HG03354 (cell line): ENCODE measurements at regions not wholly inside any gene's neighbourhood (a gene's known extent, or its start where the extent isn't known, plus 50 kb on each side); places are given as distances from the start of the nearest gene placed in this dataset.
"Not testable (repeated sequence)": the region's sequence is repeated elsewhere in the genome, so short reads cannot be mapped to it uniquely, and the experiment has no call there.

Experiments used
- ATAC-seq: cut with Tn5 transposase; IDR thresholded peaks from one replicate; pipeline ENCODE4 v1.9.1; 2021; ENCODE audit warnings: mild to moderate bottlenecking; ENCODE audit not compliant: unreplicated experiment, poor library complexity, severe bottlenecking

DNA sequence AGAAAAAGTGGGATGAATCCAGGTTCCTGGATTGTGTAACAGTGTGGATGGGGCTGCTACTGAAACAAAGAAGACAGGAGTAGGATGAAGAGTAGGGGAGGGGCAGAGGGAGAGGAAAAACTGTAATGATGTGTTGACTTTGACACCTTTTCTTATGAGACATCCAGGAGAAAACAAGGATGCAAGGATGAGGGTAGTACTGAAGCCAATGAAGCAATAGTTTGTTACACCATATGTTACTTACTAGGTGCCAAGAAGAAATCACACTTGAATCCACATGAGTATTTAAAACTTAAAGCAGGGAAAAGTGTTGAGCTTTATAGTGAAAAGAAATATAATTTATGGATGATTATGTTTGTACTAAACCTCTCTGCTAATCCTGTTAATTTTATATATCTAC, 420.6 kb downstream of the ARL4A start:
- ATAC-seq = no peak

DNA sequence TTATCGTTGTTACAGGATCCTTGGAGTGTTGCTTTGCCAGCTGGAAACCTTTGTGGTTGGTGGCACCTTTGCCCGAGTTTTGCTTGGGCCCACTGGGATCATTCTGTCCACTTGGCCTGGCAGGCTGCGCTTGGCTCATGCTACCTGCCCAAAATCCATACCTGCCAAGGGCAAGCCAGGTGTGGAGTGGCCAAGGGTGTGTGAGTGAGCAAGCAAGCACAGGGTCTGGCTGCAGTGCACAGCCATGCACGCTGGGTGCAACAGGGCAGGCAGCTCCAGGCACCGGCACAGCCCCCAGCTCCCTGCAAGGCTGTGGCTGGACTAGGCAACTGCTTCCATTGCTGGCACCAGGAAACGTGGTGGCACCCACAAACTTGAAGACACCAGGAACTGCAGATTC, 421.8 kb downstream of the ARL4A start:
- ATAC-seq = no peak

DNA sequence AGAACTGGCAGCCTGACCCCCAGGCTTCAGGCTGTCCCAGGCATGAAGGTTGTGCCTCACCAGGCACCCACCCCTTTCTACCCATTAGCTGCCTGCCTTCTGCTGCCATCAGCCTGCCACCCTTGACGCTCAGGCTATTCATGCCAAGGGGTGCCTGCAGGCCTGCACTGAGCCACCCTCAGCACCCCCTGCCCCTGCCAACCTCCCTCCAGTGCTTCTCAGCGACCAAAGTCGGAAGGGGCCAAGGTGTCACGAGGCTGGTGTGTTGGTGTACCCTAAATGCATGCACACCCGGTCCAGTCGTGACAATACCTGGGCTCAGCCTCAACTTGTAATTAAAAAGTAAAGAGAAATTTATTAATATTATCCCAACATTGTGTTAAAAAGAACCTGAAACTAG, 422.7 kb downstream of the ARL4A start:
- ATAC-seq = no peak

DNA sequence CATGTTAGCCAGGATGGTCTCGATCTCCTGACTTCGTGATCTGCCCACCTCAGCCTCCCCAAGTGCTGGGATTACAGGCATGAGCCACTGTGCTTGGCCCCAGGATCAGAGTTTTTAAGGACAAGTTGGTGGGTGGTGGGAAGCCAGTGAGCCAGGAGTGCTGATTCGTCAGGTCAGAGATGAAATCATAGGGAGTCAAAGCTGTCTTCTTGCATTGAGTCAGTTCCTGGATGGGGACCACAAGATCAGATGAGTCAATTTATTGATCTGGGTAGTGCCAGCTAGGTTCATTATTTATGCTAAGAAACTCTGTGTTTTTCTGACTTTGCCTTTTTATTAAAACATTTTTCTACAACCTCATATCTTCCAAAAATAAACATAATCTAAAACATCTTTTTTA, 423.8 kb downstream of the ARL4A start:
- no peak for ATAC-seq

DNA sequence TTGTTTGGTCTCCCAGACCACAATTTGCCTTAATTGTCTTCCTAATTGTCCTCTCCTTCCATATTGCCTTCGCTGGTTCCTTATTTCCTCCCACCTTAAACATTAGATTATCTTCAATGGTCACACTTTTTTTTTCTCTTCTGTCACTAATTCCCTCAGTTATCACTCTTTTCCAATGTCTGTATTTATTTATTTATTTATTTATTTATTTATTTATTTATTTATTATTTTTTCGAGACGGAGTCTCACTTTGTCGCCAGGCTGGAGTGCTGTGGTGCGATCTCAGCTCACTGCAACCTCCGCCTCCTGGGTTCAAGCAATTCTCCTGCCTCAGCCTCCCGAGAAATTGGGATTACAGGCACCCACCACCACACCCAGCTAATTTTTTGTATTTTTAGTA, 426.8 kb downstream of the ARL4A start:
- ATAC-seq = not testable (repeated sequence)

DNA sequence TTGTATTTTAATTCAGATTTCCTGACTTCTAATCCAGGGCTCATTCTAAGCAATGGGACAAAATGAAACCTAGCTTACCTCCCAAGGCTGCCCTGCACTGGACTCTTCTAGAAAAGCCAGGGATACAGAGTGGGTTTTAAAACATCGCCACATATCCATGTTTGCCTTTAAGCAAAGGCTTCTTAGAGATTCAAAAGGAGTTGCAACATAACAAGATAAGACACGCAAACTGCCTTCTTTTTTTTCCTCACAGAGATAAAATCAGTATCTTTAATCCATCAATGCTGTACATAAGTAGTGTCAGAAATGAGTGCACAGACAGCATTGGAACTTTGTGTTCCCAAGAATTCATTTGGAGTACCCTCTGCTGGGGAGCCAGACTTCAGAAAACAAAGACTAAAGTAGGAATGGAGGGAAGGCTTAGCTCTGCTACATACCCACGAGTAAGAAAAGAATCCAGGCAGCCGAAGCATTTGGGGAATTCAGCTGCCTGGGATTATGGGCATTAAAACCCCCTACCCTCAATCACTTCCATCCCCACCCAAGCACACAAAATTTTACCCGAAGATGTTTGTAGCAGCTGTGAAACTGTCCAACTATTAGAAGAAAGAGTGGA, 427.8 kb downstream of the ARL4A start:
- ATAC-seq = no peak

DNA sequence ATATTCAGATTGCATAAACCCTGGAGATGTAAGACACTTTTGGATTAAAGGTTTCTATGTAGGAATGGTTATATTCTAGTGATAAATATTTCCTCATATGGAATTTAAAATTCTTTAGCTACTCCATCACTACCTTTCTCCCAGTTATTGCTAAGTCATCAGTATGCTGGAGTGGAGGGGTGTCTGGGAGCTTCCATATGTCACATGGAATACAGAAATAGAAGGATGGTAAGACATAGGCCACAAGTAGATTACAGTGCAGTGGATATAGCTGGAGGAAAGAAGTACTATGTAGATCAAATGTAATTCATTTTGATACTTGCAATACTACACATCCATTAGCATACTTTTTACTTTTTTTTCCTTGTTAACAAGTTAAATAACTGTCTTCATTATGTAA, 428.4 kb downstream of the ARL4A start:
- no peak for ATAC-seq

DNA sequence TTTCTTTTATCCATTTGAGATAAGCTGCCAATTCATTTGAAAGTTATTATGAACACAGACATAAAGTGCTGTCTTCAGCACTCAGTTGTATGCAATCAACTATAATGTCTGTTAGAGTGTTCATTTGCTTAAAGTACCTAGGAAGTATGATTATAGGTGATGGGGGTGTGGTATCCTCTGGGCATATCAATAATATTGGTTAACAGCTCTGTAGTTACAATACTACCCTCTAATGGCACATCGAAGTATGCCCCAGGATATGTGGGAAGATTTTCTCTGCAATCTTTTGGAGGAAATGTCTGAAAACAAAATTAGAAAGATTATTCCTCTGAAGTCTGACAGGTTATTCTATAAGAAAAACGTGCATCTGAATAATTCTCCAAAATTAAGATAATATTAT, 429.7 kb downstream of the ARL4A start:
- ATAC-seq = no peak

DNA sequence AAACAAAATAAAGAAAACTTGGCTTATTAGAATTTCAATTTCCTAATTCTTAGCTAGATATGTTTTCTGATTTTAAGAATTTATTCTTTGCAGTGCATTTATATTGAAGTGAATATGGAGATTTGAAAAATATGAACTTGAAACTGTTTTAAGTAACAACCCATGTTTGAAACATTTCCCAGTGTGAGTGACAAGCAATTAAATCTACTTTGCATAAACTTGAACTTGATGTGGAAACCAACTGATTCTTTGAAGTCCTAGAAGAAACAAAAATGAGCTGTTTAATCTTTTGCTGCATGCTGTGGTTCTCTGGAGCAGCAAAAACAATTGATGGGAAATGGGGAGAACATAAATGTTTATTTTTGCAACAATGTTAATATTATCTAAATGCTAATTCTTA, 430.2 kb downstream of the ARL4A start:
- ATAC-seq = no peak

DNA sequence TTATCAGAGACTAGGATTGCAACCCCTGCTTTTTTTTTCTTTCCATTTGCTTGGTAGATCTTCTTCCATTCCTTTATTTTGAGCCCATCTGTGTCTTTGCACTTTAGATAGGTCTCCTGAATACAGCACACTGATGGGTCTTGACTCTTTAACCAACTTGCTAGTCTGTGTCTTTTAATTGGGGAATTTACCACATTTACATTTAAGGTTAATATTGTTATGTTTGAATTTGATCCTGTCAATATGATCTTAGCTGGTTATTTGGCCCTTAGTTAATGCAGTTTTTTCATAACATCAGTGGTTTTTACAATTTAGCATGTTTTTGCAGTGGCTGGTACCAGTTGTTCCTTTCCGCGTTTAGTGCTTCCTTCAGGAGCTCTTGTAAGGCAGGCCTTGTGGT, 437.2 kb downstream of the ARL4A start:
- not testable (repeated sequence) for ATAC-seq

DNA sequence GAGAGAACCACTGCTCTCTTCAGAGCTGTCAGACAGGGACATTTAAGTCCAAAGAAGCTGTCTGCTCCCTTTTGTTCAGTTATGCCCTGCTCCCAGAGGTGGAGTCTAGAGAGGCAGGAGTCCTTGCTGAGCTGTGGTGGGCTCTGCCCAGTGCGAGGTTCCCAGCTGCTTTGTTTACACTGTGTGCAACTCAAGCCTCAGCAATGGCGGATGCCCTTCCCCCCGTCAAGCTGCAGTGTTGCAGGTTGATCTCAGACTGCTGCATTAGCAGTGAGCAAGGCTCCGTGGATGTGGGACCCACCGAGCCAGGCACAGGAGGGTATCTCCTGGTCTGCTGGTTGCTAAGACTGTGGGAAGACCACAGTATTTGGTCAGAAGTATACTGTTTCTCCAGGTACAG, 438.9 kb downstream of the ARL4A start:
- no peak for ATAC-seq

DNA sequence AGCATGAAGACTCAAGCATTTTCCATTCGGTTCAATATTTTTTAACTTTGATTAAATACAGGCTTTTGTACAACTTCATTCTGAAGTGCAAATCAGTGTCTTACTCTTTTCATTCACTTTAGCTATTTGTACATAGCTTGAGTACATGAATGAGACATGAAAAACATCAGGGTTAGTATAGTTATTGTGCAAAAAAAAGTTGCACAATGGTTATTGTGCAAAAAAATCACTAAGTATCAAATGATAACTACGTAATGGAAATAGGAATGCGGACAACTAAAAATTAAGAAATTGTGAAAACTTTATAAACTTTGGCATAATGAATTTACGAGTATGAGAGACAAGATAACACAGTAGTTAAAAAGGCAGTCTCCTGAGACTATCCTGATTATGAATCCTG, 442.9 kb downstream of the ARL4A start:
- ATAC-seq = no peak

DNA sequence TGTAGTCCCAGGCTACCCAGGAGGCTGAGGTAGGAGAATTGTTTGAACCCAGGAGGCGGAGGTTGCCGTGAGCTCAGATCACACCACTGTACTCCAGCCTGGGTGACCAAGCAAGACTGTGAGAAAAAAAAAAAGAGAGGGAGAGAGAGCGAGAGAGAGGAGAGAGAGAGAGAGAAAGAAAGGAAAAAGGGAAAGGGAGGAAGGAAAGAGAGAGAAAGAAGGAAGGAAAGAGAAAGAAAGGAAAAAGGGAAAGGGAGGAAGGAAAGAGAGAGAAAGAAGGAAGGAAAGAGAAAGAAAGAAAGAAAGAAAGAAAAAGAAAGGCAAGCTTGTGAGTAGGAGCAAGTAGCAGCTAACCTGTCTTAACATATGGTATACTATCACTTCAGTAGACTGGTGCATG, 443.5 kb downstream of the ARL4A start:
- ATAC-seq = not testable (repeated sequence)

DNA sequence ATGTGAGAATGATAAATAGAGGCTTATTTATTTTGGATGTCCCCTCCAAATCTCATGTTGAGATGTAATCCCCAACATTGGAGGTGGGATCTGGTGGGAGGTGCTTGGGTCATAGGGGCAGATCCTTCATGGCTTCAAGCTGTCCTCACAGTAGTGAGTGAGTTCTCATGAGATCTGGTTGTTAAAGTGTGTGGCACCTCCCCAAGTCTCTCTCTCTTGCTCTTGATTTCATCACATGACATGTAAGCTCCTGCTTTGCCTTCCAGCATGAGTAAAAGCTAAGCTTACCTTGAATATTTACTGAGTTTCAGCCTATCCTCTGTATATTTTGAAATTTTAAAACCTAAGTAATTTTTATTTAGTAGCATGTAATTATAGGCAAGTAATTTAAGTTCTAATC, 444.9 kb downstream of the ARL4A start:
- no peak for ATAC-seq

DNA sequence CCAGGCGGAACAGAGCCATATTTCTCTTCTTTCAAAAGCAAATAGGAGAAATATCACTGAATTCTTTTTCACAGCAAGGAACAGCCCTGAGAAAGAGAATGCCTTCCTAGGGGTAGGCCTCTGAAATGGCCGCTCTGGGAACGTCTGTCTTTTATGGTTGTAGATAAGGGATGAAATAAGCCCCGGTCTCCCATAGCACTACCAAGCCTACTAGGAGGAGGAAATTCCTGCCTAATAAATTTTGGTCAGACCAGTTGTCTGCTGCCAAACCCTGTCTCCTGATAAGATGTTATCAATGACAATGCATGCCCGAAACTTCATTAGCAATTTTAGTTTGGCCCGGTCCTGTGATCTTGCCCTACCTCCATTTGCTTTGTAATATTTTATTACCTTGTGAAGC, 448.9 kb downstream of the ARL4A start:
- not testable (repeated sequence) for ATAC-seq

DNA sequence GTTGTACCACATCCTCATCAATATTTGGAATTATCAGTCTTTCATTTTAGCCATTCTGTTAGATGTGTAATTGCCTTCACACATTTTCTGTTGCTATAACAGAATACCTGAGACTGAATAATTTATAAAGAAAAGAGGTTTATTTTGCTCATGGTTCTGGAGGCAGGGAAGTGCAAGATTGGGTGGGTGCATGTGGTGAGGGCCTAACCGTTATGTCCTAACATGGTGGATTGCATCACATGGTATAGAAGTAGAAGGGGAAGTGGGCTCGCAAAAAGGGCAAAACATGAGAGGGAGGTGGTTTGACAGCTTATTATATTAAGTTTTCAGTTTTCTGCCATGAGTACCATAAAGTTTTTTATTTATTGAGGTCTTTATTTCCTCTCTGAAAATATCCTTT, 452.0 kb downstream of the ARL4A start:
- ATAC-seq = no peak

DNA sequence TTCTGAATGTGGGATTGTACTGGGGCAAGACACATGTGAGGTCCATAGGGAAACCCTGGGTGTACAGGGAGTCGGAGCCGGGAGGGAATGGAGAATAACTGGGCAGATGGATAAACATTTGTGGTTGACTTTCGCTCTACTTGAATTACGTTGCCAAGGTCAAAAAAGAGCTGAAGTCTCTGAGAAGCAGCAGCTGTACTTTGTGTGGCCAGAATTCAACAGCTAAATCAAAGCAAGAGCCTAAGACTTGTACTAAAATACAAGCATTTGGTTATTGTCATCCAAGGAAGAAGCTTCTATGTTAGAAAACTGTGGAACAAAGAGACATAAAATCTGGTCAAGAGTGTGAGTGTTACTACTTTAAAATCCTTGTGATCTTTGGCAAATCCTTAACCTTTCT, 457.2 kb downstream of the ARL4A start:
- ATAC-seq = no peak

DNA sequence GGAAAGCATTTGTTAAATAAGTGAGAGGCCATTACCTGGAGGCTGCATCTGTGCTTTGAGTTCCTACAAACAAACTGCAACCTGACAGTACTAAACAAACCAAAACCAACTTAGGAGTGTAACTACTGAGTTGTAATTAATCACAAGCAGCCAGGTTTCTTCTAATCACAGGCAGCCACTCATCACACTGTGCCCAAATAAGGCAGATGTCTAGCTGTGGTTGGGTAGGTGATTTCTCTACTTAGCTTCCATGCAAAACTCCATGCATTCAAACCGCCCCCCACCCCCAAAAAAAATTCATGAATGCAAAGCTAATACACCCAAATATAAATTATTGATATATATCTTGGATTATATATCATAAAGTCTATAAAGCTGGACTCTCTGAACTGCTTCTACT, 461.1 kb downstream of the ARL4A start:
- no peak for ATAC-seq

DNA sequence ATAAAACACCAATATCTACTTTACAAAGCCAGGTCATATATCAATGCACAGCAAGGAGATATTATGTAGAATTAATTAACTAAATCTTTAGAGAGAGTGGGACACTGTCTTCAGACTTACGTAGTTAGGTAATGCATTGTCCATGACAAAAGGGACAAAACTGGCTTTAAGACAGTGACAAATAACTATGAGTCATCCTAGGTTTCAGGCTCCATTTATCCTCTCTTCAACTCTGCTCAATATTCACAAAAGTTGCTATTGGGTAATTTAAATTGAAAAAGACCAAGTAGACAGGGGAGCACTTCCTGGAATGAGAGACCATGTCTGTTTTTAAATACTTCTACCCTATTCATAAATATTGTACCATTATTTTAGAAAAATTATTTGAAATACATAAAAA, 464.5 kb downstream of the ARL4A start:
- no peak for ATAC-seq

DNA sequence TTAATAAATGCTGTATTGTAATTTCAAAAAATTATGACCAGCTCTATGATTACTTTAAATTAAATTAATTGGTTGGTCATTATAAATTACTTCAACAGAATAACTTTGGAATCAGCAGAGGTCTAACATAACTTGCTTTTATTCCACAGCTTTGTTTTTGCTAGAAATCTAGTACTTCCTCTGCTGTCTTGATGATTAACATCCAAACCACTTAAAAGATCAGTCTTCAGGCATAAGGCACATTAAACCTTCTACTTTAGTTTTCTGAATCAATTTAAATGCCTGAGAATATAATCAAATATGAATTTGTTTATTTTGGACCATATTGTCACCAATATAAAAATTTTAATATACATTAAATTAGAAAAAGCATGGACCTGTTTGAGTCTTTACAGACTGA, 465.3 kb downstream of the ARL4A start:
- ATAC-seq = no peak

DNA sequence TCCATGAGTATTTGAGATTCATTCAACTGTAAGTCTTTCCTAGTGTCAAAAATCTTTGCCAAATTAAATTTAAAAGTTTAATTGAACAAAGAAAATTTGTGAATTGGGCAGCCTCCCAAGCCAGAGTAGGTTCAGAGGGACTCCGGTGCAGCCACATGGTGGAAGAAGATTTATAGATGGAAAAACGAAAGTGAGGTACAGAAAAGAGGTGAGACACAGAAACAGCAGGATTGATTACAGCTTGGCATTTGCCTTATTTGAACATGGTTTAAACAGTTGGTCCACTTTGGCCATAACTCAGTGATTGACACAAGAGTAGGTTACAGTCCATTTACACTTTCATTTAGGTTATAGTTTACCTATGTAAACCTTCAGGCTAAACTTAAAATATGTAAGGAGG, 465.8 kb downstream of the ARL4A start:
- ATAC-seq = no peak

DNA sequence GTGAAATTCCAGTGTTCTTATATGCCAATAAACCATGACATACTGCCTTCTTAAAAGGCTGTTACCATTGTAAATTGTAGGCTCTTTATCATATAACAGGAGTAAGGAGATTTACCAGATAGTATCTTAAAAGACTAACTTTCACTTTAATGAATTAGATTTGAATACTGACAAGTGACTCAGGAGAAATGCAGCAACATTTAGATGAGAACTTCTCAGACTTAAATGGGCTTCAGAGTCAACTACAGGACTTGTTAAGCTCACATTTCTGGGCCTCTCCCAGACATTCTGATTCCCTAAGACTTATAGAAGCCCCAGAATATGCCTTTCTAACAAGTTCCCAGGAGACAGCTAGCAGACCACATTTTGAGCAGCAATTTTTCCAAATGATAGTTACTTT, 466.3 kb downstream of the ARL4A start:
- no peak for ATAC-seq
